ENCODE measurements at regions not wholly inside any gene's neighbourhood (a gene's known extent, or its start where the extent isn't known, plus 50 kb on each side); places are given as distances from the start of the nearest gene placed in this dataset.

DNA sequence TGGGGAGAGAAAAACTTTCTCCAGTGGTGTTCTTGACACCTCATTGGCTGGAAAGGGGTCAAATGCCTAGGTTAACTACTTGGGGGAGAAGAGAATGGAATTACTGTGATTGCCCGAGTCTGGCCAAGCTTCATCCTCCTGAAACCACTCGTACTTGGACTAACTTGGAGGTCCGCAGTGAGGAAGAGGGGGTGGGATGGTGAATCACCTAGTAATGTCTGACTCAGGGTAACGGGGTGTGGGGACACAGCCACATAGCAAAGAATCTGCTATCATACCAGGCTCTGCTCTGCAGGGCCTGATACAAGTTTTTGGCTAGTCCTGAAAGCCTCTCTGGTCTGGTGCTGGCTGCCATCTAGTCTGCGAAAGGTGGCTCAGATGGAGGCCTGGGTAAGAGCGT, 190.9 kb downstream of the RPS24 start:
- no peak for TF ChIP-seq POLR2AphosphoS5 (IDR thresholded peaks at IDR 0.05; ENCODE audit: low read depth, low read length)
- TF ChIP-seq, protein P1, sequence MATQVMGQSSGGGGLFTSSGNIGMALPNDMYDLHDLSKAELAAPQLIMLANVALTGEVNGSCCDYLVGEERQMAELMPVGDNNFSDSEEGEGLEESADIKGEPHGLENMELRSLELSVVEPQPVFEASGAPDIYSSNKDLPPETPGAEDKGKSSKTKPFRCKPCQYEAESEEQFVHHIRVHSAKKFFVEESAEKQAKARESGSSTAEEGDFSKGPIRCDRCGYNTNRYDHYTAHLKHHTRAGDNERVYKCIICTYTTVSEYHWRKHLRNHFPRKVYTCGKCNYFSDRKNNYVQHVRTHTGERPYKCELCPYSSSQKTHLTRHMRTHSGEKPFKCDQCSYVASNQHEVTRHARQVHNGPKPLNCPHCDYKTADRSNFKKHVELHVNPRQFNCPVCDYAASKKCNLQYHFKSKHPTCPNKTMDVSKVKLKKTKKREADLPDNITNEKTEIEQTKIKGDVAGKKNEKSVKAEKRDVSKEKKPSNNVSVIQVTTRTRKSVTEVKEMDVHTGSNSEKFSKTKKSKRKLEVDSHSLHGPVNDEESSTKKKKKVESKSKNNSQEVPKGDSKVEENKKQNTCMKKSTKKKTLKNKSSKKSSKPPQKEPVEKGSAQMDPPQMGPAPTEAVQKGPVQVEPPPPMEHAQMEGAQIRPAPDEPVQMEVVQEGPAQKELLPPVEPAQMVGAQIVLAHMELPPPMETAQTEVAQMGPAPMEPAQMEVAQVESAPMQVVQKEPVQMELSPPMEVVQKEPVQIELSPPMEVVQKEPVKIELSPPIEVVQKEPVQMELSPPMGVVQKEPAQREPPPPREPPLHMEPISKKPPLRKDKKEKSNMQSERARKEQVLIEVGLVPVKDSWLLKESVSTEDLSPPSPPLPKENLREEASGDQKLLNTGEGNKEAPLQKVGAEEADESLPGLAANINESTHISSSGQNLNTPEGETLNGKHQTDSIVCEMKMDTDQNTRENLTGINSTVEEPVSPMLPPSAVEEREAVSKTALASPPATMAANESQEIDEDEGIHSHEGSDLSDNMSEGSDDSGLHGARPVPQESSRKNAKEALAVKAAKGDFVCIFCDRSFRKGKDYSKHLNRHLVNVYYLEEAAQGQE (IDR thresholded peaks at IDR 0.05; ENCODE audit: insufficient read depth in 1 of 2, low read depth in 2 of 2, low read length in 2 of 2) = no peak
- no peak for TF ChIP-seq SIN3A (IDR thresholded peaks at IDR 0.05; ENCODE audit: borderline replicate concordance, insufficient read depth, low read length)
- TF ChIP-seq FOXP2 (optimal IDR thresholded peaks at IDR 0.05; ENCODE audit: borderline replicate concordance, extremely low read depth, extremely low read length, insufficient read depth) = no peak
- no peak for TF ChIP-seq TAF1 (IDR thresholded peaks at IDR 0.05; ENCODE audit: borderline replicate concordance, insufficient read depth, low read length)
